ENCODE measurements at regions not wholly inside any gene's neighbourhood (a gene's known extent, or its start where the extent isn't known, plus 50 kb on each side); places are given as distances from the start of the nearest gene placed in this dataset.

GRCh38 chr2:220451438-220451837 lies 824.0 kb downstream of the SLC4A3 start:
- TF ChIP-seq POLR2AphosphoS5 (IDR thresholded peaks at IDR 0.05) (no peak), CTCF (IDR thresholded peaks at IDR 0.05) (no peak)
